GM23248 (cell line): ENCODE measurements at regions not wholly inside any gene's neighbourhood (a gene's known extent, or its start where the extent isn't known, plus 50 kb on each side); places are given as distances from the start of the nearest gene placed in this dataset.

ENCODE experiments used
- EZH2 ChIP-seq: fragments of 200-600 bp; sonication (generic); IDR thresholded peaks from 2 replicates; pipeline ENCODE4 v1.6.1; 2018; ENCODE audit warnings: antibody characterized with exemption, mild to moderate bottlenecking; ENCODE audit not compliant: insufficient read depth, poor library complexity, severe bottlenecking
- EZH2phosphoT487 ChIP-seq: fragments of 200-600 bp; sonication (generic); IDR thresholded peaks from 2 replicates; pipeline ENCODE4 v1.6.1; 2018; ENCODE audit warnings: antibody characterized with exemption, moderate library complexity, mild to moderate bottlenecking, low read depth; ENCODE audit not compliant: insufficient read depth

DNA sequence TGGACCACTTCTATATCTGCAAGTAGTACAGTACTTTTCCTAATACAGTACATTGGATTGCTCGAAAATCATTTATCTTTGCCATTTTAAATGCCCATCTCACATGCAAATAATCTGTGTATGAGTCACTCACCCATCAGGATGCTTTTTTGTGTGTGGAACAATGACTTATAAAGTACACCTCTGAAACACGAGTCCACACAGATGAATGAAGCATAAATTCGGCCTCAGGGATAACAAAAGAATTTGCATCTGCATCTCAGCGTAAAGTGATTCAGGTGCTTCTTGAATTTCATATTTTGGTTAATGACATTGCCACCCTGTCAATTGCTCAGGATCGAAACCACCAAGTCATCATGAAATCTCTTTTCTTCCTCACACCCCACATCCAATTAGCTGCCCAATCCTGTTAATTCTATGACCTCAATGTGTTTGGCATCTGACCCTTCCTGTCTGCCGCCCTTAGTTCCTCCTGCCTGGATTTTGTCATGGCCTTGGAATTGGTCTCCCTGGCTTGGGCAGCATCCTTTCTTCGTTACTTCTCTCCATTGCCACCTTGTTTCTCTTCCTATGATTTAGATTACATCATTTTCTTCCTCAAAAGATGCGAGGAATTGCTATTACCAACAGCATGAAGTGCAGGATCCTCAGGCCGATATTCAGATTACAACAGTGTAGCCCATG is 161.6 kb upstream of the MID1 start:
- no peak for TF ChIP-seq EZH2phosphoT487
- TF ChIP-seq EZH2: no peak
